NCI-H2196 treated with DMSO at 0.1 percent for 48 hours (cell line): ENCODE measurements at regions not wholly inside any gene's neighbourhood (a gene's known extent, or its start where the extent isn't known, plus 50 kb on each side); places are given as distances from the start of the nearest gene placed in this dataset.
A peak's percentile ranks its signal among the peaks of the same experiment; 100 is the strongest.

Source experiments
- DNase-seq: peaks from one replicate; lab custom pipeline; 2025; ENCODE audit not compliant: unreplicated experiment; lab: John Stamatoyannopoulos, UW

GRCh38 chr3:9301091-9301490, 51.6 kb upstream of the SRGAP3 start:
- DNase-seq: no peak

DNA sequence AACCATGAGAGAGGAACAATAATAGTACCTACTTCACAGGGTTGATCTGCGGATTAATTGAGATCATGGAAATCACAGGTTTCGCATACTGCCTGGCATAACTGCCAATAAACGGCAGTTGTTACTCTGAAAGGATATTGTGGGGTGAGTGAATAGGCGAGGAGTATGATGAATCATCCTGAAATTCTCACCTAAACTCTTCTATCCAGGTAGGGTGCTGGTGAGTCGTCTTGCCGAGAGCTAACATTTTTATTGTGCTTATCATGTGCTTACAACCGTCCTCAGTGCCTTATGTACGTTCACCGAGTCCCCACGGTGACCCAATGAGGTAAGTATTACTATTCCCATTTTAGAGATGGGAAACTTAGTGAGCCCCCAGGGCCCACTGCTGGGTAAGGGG, 52.4 kb upstream of the SRGAP3 start:
- no peak for DNase-seq

GRCh38 chr3:9302425-9303181, 53.2 kb upstream of the SRGAP3 start:
- DNase-seq: peak; percentile 55

DNA sequence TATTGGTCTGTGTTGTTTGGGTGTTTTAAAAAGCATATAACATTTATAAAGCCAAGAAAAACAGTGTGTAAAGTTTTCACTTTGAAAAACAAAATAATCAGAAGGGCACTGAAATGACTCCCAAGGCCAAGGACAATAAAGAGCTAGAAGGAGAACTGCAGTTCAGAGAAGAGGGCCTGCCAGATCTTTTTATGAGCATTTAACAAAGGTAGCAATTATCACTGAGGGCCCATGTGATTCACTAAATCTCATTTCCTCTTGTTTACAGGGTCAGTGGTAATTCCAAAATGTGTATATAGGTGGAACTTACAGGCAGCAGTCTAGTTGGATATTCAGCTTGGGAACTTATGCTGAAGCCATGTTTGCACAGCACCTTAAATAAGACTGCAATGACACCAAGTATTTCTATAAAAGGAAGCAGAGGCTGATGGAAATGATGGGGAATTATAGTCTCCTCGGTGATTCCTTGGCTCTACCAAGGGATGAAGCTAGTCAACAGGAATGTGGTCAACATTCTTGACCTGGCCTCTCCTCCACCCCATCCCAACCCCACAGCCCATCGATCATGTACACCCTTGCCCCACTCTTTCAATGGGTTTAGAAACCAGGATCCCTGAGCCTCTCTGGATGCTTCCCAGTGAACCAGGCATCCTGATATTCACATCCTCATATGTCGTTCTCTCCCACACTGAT, 54.4 kb upstream of the THUMPD3 start:
- DNase-seq: no peak

GRCh38 chr3:9310043-9310442, 52.8 kb upstream of the THUMPD3 start:
- DNase-seq: no peak

GRCh38 chr3:9311228-9311627, 51.6 kb upstream of the THUMPD3 start:
- DNase-seq: no peak
